GM19043 (cell line): ENCODE measurements at regions not wholly inside any gene's neighbourhood (a gene's known extent, or its start where the extent isn't known, plus 50 kb on each side); places are given as distances from the start of the nearest gene placed in this dataset.
A peak's percentile ranks its signal among the peaks of the same experiment; 100 is the strongest.

Experiments
- ATAC-seq: cut with Tn5 transposase; IDR thresholded peaks from one replicate; pipeline ENCODE4 v1.9.1; 2021; ENCODE audit warnings: low read depth; ENCODE audit not compliant: unreplicated experiment

DNA sequence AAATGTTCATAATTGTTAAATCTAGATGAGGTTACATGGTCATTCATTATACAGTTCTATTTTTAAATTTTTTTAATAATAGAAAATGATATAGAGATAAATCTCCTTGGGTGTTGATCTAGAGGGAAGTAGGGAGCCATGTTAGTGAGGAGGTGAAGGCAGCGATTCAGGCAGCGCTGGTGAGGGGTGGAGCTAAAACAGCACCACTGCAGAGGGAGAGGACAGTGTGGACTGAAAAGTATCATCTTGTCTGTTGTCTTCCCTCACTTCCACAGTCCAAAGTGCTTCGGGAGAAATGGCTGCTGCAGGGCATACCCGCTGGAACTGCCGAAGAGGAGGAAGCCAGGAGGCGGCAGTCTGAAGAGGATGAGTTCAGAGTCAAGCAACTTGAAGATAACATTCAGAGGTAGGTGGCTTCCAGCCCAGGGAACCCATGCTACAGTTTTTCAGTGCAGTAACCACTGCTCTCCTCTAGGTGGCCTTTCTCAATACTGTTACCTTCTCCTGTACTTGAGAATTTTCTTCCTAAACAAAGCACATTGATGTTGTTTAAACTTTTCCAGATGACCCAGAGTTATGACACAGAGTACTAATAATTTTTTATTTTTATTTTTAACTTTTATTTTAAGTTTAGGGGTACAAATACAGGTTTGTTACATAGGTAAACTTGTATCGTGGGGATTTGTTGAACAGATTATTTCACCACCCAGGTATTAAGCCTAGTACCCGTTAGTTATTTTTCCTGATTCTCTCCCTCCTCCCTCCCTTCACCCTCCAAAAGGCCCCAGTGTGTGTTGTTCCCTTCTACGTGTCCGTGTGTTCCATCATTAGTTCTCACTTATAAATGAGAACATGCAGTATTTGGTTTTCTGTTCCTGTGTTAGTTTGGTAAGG is 100.5 kb downstream of the PALM2AKAP2 start:
- ATAC-seq, result peak; percentile 61

DNA sequence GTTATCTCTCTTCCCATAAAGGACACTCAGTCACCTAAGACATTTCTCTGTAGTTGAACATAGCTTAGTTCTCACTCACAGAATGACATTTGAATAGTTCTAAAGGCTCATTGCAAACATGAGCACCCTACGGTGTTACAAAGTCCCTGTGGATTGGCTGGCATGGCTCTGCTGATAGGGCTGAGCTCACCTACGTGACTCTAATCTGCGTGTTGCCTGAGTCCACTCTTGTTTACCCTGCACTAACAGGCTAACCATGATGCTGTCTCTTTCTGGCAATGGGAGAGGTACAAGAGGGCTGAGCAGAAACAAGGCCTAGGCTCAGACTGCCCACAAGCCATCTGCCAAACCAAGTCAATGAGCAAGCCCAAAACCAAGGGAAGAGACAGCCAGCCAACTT is 103.6 kb downstream of the PALM2AKAP2 start:
- ATAC-seq, result no peak

DNA sequence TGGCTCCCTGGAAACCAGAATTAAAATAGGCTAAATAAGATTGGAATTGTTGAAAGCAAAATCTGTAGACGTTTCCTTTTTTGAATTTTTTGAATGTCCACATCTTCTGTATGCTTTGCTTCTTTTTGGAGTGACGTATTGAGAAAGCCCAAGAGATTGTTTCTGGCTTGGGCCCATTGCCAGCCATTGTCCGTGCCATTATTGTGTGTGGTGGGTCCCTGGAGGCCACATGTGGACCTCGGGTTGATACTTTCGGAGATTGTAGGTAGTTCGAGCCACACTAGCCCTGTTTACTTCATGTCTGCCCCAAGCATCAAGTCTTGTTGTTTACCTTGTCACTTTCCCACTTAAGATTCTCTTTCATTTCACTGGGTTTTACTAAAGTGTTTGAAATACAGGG is 106.0 kb downstream of the PALM2AKAP2 start:
- ATAC-seq, result no peak

DNA sequence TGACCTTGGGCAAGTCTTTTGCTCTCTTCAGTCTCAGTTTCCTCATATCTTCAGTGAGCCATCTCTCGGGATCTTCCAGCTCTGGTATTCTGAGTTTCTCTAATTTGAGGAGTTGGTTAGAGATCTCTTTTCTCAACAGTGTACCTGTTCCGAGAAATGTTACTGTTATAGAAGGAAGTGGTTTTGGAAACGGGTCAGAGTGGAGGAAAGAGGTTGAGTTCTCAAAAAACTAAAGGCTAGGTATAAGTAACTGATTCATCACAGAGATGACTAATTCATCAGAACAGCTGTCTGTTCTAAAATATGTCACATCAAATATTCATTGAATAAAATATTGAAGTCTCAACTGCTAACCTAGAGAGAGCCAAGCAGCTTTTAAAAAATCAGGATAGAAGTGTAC is 106.6 kb downstream of the PALM2AKAP2 start:
- ATAC-seq, result peak; percentile 80

DNA sequence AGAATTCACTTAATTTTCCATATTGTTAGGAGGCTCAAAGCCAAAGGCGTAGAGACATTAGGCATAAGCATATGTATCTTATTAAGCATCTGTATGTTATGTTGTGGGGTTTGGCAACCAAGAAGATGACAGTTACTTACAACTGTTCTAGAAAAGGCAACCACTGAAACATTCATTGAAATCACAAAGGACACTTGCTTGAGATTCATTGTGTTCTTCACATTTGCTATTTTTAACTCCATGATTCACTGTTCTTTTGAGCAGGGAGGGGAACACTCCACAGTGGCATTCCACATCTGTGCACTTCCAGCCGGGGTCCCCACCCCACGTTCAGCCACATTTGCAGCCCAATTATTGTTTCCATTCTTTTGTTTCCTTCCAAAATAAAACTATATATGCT is 107.1 kb downstream of the PALM2AKAP2 start:
- ATAC-seq, result no peak

DNA sequence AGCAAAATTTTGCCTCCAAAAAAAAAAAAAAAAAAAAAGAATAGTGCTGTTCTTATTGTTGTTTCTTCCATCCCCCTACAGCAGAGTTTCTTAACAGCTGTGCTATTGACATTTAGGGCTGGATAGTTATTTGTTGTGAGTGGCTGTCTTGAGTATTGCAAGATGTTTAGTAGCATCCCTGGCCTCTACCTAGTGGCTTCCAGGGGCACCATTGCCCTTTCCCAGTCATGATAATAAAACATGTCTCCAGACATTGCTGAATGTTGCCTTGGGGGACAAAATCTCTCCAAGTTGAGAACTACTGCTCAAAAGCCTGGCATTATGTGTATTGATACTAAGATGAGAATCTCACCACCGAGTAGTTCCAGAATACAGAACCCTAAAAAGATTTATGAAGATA is 108.7 kb downstream of the PALM2AKAP2 start:
- no peak for ATAC-seq

DNA sequence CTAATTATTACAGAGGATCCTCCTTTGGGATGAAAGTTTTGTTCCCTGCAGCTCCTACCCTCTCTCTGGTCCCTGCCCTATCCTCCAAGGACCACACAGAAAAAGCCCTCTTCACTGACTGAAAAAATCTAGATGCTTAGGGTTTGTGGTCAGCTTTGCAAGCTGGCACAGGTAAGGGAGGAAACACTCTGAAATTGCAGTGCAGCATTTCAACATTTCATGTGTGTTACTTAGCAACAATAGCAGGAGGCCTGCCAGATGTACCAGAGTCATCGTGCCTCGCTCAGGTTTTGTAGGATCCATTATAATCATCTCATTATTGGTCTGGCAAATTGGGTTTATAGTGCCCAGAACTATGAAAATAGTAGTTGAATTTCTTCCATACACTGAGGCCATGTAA is 109.5 kb downstream of the PALM2AKAP2 start:
- ATAC-seq, result no peak

DNA sequence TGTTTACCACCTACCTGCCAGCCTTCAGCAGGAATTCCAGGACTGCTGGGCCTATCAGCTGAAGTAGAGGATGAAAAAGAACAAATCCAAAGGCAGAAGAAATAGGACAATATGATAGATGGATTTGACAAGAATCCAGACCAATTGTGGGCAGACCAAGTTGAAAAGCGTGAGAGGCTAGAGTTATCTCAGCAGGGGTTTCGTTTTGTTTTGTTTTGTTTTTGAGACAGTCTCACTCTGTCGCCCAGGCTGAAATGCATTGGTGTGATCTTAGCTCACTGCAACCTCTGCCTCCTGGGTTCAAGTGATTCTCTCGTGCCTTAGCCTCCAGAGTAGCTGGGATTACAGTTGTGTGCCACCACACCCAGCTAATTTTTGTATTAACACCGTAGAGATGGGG is 113.2 kb downstream of the PALM2AKAP2 start:
- ATAC-seq, result peak; percentile 47

DNA sequence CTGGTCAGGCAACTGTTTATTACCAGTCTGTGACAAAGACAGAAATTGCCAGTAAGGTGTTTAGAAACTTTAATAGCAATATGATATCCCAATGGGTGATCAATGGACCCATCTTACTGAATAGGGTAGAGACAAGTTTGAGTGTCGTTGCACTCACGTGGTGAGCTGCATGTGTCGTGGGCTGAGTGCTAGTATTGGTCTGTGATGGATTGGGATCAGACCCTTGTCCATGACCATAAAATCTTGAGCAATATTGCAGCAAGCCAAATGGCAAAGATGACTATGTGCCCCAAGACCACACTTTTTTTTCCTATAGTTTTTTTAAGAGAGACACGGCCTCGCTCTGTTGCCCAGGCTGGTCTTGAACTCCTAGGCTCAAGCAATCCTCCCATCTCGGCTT is 114.5 kb downstream of the PALM2AKAP2 start:
- ATAC-seq, result no peak

DNA sequence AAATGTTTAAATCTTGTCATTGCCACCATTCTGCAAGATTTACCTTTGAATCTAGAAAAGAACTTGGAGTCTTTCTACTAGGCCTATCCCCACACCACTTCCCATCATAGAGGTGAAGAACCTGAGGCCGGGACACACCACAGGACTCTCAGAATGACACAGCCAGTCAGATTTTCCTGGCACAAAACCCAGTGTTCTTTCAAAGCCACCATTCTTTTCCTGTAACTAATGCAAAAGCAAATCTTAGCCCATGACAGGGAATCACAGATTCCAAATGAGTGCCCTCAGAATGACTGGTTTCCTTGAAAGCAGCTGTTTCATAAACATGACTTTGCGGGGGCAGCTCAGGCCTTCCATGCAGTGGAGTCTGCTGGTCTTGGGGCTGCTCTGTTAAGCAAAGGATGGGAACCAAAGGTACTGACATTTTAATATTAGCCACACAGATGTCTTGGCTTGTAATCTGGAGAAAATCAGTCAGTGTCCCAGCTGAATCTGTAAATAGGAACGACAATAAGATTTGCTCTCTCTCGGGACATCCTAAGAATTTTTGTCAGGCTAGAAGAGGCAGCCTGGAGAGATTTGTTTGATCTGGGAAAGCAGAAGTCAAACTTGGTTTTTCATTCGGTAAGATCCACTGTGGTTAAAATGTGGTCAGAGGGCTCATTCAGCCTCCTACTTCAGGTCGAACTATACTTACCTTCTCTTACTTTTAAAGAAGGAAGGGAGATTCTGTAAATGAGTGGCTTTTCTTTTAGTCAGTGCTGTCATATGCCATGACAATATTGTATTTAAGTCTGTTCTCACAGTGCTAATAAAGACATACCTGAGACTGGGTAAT is 115.1 kb downstream of the PALM2AKAP2 start:
- peak; percentile 63 for ATAC-seq

DNA sequence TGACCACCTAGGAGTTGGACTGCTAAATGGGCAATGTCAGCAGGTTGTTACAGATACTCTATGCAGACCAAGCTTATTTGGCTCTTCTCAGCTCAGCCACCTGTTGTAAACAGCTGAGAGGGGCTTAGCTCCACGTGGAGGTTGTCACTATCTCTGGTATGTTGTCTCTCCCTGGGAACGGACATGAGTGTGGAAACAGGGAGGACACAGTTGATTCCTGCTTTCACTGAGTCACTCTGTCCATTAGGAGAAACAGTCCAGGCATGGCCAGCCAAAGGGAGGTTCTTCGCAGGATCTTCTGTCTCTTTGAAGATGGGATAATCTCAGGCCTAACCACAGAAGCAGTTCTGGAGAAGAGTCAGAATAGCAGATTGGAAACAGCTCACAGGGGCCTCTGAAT is 121.2 kb downstream of the PALM2AKAP2 start:
- ATAC-seq, result no peak

DNA sequence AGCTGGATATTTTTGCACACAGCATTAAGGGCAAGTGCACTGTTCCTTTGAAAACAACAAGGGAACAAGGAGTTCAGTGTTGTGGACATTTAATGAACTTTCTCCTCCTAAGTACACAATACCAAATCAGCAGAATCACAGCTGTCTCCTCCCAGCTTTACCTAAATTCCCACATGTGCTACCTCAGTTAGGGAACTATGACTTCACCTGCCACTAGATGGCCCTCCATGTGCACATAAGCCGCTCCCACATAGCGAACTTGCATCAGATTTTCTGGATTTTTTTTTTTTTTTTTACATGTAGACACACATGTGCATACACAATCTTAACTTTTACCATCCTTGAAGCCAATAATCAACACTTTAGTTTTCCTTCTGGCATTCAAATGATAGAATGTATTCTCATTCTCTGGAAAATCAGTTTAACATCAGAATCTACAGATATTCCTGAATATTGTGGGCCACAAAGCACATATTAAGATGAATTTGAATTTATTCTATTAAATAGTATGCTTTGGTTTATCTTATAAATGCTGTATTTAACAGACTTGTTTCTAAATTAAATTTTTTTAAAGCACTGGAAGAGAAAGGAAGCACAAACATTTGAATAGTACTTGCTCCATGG is 123.6 kb downstream of the PALM2AKAP2 start:
- ATAC-seq, result no peak

DNA sequence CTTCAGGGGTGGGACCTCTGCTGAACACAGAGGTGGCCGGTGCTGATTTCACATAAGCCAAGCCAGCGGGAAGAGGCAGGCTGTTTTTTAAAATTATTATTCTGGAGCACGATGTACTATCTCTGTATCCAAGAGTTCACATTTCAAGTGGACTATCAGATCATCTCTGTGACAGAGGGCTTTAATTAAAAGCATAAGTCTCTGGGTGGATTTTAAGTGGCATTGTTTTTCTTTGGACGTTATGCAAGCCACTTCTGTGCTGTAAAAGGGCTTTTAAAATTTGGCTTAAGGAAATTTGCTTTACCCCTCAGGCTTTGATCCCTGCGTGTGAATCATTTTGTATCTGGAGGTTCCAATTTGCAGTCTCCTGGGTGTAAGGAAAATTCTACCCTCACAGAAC is 124.7 kb downstream of the PALM2AKAP2 start:
- ATAC-seq, result no peak

DNA sequence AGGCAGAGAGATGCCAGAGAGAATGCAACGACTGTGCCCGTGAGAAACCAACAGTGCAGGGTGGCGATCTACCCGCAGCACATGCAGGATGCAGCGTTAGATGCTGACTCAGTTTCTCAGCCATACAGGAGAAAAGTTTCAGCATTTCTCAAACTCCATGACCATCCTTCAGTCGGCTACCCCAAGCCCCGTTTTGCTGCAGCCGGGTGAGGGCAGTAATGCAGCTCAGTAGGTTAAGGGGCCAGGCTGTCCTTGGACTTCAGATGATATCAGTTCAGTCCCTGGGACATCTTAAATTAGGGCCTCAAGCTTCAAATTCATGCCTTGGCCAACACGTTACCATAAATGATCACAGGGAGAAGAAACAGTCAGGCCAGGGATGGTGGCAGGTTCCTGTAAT is 125.5 kb downstream of the PALM2AKAP2 start:
- ATAC-seq, result no peak

DNA sequence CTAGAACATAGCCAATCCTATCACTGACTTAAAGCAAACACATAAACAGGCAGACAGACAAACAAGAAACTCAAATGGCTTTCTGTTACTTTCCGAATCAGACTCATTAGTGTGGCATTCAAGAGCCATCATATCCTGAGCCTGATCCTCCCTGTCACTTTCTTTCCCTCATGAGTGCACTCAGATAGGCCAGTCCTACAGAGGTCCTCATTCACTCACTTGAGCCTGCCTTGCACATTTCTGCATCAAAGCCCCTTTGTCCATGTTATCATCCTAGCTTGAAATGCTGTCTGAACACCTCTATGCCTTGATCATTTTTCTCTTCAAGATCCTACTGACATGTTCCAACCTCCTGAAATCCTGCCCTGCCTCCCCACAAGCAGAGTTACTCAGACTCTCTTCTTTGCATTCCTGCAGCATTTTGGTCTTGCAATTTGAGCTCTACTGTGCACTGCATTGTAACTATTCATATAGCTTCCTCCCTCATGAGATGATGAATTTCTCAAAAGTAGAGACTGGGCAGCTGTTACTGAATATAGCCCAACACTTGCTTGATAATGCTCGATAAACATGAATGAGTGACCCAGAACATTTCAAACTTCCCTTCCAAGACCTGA is 126.9 kb downstream of the PALM2AKAP2 start:
- no peak for ATAC-seq

DNA sequence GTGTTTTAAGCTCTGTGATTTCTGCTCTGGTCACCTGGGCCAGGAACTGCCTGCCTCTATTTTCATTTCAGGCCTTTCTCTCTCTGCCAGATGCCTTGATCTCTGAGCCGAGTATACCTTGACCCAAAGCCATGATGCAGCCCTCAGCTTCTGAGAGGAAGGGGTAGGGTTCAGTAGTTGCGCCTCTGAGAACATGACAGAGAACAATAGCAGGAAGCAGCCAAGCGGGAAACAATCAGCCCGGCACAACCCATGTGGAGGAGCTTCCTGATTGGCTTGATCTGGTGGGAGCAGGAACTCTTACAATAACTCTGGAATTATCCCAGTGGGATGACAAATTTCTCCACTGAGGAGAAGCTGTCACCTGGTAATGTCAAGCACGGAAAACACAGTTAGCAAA is 127.4 kb downstream of the PALM2AKAP2 start:
- peak; percentile 80 for ATAC-seq

DNA sequence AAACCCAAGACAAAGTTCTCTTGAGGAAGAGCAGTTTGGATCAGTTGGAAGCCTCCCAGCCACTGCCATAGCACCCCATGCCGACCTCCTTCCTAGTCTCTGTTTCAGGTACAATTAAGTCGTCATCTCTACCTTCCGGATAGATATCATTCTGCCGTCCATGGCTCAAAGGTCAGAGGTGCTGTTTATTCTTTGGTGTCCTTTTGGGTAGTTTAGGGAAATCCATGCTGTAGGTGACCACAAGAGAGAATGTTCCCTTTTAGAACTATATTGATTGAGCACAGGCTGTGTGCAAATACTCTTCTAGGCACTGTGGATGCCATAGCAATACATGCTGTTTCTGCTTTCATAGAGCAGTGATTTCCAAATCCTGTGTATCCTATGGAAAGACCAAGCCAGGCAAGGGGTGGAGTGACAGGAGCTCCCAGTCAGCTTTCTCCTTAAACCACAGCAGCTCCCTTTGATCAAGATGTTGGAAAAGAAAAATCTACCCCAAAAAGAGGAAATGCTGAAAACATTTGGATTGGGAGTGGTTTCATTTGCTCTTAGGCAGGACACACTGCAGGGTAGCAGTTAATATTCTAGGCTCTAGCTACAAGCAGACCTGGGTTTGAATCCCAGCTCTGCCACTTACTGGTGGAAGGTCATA is 127.9 kb downstream of the PALM2AKAP2 start:
- ATAC-seq, result no peak

DNA sequence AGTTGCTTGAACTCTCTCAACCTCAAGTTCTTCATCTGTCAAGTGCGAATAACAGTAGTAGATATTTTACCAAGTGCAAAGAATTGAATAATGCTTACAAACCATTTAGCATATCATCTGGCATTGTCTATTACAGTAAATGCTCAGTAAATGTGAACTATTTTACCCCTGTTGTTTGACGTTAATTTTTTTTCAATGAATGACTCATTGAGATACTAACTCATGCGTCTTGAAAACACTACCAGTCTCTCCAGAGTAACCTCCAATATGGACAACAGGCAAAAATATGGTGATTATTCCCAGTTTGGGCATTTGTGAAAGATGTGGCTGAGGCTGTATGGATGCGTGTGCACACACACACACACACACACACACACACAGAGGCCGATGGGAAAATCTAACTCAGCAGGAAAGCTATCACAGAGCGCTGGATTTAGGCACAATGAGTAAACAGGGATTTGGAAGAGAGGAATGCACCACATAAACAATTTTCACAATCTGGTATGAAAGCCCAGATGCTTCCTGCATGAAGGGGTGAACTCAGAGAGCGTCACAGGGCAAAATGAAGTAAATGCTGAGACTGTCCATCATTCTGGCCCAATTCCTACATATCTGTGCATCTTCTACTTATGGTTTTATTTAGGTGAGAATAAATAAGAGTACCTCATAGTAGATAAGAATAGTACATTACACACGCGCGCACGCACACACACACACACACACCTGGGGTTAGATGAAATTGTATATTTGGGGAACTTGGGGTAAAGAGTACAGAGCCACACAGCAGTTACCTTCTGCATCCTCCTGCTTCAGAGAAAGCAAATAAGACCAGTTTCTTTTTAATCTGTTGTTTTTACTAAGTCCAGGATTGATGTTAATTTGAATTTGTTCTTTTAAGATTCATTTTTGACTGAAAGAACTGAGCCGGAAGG is 128.7 kb downstream of the PALM2AKAP2 start:
- no peak for ATAC-seq
